Kidney epithelial cell (primary cell): ENCODE measurements at regions not wholly inside any gene's neighbourhood (a gene's known extent, or its start where the extent isn't known, plus 50 kb on each side); places are given as distances from the start of the nearest gene placed in this dataset.

Experiments used
- DNase-seq: peaks from one replicate; pipeline ENCODE4 v3.0.0-alpha.2; 2010; ENCODE audit warnings: low read depth
- H3K27me3 ChIP-seq: 2 replicates; pipeline ENCODE4 v1.6.0; 2011; ENCODE audit warnings: low read length; ENCODE audit not compliant: control insufficient read depth, insufficient read depth
- H3K36me3 ChIP-seq: 2 replicates; pipeline ENCODE4 v1.5.1; 2011; ENCODE audit warnings: low read length; ENCODE audit not compliant: control insufficient read depth, insufficient read depth
- H3K4me3 ChIP-seq: 2 replicates; pipeline ENCODE4 v1.5.1; 2011; ENCODE audit warnings: low read depth, mild to moderate bottlenecking, control low read depth, low read length
- CTCF ChIP-seq: IDR thresholded peaks from 2 replicates; pipeline ENCODE4 v1.5.1; 2011; ENCODE audit warnings: mild to moderate bottlenecking, moderate library complexity, low read length, control low read depth, inconsistent platforms; ENCODE audit not compliant: insufficient read depth, poor library complexity, severe bottlenecking

GRCh38 chr9:135299239-135299590, 180.4 kb upstream of the PPP1R26 start:
- DNase-seq: no peak
- Histone ChIP-seq H3K27me3 (no peaks in the 10 kb centered on the region), H3K36me3 (no peaks in the 10 kb centered on the region), H3K4me3 (no peak overlapping the region)
- no peak for TF ChIP-seq CTCF

- Histone ChIP-seq H3K36me3 (no peaks in the 10 kb centered on the region), H3K27me3 (no peaks in the 10 kb centered on the region), H3K4me3 (no peak overlapping the region)
- no peak for DNase-seq
- TF ChIP-seq CTCF: no peak
These were observed 179.8 kb upstream of the PPP1R26 start for GRCh38 chr9:135299651-135300345.

- no peak for TF ChIP-seq CTCF
- H3K36me3 ChIP-seq: no peaks in the 10 kb centered on the region
- no peak overlapping the region for H3K4me3 ChIP-seq
- H3K27me3 ChIP-seq: no peaks in the 10 kb centered on the region
- DNase-seq: no peak
These were observed 179.0 kb upstream of the PPP1R26 start for GRCh38 chr9:135300346-135301141.

GRCh38 chr9:135301271-135302263, 178.0 kb upstream of the PPP1R26 start:
- H3K36me3 ChIP-seq: no peaks in the 10 kb centered on the region
- no peak for DNase-seq
- no peak for TF ChIP-seq CTCF
- no peak overlapping the region for H3K4me3 ChIP-seq
- H3K27me3 ChIP-seq: no peaks in the 10 kb centered on the region

GRCh38 chr9:135302329-135303279, 177.0 kb upstream of the PPP1R26 start:
- Histone ChIP-seq H3K4me3 (no peak overlapping the region), H3K27me3 (no peaks in the 10 kb centered on the region), H3K36me3 (no peaks in the 10 kb centered on the region)
- no peak for TF ChIP-seq CTCF
- no peak for DNase-seq
